ENCODE measurements at regions not wholly inside any gene's neighbourhood (a gene's known extent, or its start where the extent isn't known, plus 50 kb on each side); places are given as distances from the start of the nearest gene placed in this dataset.

DNA sequence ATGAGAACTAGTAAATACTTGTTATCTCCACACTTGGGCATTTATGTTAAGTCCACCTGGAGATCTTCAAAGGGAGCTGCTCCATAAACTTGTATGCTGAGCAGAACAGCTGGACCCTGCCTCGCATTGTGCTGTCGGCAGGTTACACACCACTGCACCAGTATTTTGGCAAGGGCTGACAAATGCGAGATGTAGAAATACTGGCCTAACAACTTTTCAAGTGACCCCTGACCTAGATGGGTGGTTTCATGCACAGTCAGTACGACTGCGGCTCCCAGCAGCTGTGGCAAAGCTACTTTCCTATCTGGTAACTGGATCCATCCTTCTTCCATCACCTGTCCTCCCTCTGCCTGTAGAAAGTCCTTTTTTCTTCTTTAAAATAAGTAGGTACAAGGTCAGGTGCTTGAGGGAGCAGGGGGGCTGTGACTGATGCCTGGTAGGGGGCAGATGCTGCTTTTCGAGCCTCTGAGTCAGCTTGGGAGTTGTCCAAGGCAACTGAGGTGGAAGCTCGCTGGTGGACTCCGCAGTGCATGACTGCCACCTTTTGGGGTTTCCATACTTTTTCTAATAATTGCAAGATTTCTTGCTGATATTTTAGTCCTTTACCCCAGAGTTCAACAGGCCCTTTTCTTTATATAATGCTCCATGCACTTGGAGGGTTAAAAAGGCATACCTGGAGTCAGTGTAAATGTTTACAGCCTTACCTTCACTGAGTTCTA, 86.8 kb downstream of the SLC25A15 start:
- no peak overlapping the region for H3K4me3 Mint-ChIP-seq (ENCODE audit: unreplicated experiment)
- intact Hi-C loops (cut with micrococcal nuclease) = no loop called here
- peaks cover 7% of the 10 kb centered on the region for H3K9me3 Mint-ChIP-seq (ENCODE audit: unreplicated experiment)
- H3K27ac Mint-ChIP-seq (ENCODE audit: low read depth, unreplicated experiment) = no peak overlapping the region
- DNase-seq (ENCODE audit: unreplicated experiment) = no peak
- no peaks in the 10 kb centered on the region for H3K4me1 Mint-ChIP-seq (ENCODE audit: insufficient read depth, unreplicated experiment)
- no peaks in the 10 kb centered on the region for H3K27me3 Mint-ChIP-seq (ENCODE audit: insufficient read depth, unreplicated experiment)
- no peaks in the 10 kb centered on the region for H3K36me3 Mint-ChIP-seq (ENCODE audit: insufficient read depth, unreplicated experiment)
- BruUV-seq (replicated peaks) = no TSS peak
- TF ChIP-seq, protein P1, sequence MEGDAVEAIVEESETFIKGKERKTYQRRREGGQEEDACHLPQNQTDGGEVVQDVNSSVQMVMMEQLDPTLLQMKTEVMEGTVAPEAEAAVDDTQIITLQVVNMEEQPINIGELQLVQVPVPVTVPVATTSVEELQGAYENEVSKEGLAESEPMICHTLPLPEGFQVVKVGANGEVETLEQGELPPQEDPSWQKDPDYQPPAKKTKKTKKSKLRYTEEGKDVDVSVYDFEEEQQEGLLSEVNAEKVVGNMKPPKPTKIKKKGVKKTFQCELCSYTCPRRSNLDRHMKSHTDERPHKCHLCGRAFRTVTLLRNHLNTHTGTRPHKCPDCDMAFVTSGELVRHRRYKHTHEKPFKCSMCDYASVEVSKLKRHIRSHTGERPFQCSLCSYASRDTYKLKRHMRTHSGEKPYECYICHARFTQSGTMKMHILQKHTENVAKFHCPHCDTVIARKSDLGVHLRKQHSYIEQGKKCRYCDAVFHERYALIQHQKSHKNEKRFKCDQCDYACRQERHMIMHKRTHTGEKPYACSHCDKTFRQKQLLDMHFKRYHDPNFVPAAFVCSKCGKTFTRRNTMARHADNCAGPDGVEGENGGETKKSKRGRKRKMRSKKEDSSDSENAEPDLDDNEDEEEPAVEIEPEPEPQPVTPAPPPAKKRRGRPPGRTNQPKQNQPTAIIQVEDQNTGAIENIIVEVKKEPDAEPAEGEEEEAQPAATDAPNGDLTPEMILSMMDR (IDR thresholded peaks at IDR 0.05; ENCODE audit: unreplicated experiment) = no peak
- CTCF ChIA-PET = no interaction called here
- POLR2A ChIA-PET = interaction anchor here (0.6 kb wide), 1 partner anchor 985 kb away, joined by 3 read pairs; no protein-coding TSS in a partner anchor

DNA sequence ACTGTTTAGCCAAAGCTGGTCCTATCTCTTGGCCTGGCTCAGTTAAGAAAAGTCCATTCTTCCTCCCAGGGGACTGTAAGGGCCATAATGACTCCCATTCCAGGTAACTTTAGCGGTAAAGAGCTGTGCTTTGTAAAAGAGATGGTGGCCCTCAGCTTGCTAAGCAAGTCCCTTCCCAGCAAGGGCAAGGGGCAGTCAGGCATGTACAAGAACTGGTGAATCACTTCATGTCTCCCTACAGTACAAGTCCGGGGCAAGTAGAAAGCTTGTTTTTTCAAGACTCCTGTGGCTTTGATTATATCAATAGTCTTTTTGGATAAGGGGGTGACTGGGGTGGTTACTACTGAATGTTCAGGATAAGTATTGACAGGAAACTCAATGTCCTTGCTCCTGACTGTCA, 88.9 kb downstream of the SLC25A15 start:
- Mint-ChIP-seq H3K27ac (ENCODE audit: low read depth, unreplicated experiment) (no peak overlapping the region), H3K36me3 (ENCODE audit: insufficient read depth, unreplicated experiment) (no peaks in the 10 kb centered on the region), H3K4me3 (ENCODE audit: unreplicated experiment) (no peak overlapping the region), H3K4me1 (ENCODE audit: insufficient read depth, unreplicated experiment) (no peaks in the 10 kb centered on the region), H3K27me3 (ENCODE audit: insufficient read depth, unreplicated experiment) (no peaks in the 10 kb centered on the region), H3K9me3 (ENCODE audit: unreplicated experiment) (peaks cover 7% of the 10 kb centered on the region)
- ChIA-PET POLR2A (no interaction called here), CTCF (interaction anchor here (0.5 kb wide), 1 partner anchor 581 kb away, joined by 3 read pairs; no protein-coding TSS in a partner anchor)
- no TSS peak for BruUV-seq (replicated peaks)
- TF ChIP-seq, protein P1 (IDR thresholded peaks at IDR 0.05; ENCODE audit: unreplicated experiment) = no peak
- intact Hi-C loops (cut with micrococcal nuclease) = no loop called here
- no peak for DNase-seq (ENCODE audit: unreplicated experiment)

DNA sequence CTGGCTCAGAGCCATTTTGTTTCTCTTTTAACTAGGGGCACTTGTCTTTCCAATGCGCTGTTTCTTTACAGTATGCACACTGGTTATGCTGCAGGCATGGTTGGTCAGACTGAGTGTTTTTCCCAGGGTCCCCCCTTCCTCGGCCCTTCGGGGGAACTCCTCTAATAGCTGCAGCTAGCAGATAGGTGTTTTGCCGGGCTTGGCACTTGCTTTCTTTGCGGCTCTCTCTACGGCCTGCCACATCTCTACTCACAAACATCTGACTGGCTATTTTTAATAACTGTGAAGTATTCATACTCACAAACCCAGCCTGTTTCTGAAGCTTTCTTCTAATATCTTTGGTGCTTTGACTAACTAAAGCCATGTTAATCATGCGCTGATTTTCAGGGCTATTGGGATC, 89.4 kb downstream of the SLC25A15 start:
- no peak overlapping the region for H3K27ac Mint-ChIP-seq (ENCODE audit: low read depth, unreplicated experiment)
- intact Hi-C loops (cut with micrococcal nuclease) = no loop called here
- H3K27me3 Mint-ChIP-seq (ENCODE audit: insufficient read depth, unreplicated experiment) = no peaks in the 10 kb centered on the region
- H3K36me3 Mint-ChIP-seq (ENCODE audit: insufficient read depth, unreplicated experiment) = no peaks in the 10 kb centered on the region
- peaks cover 7% of the 10 kb centered on the region for H3K9me3 Mint-ChIP-seq (ENCODE audit: unreplicated experiment)
- ChIA-PET POLR2A (no interaction called here), CTCF (interaction anchor here (0.5 to 0.8 kb wide), 2 partner anchors 115 to 581 kb away, joined by 3 to 4 read pairs; no protein-coding TSS in a partner anchor)
- no peaks in the 10 kb centered on the region for H3K4me1 Mint-ChIP-seq (ENCODE audit: insufficient read depth, unreplicated experiment)
- TF ChIP-seq, protein P1 (IDR thresholded peaks at IDR 0.05; ENCODE audit: unreplicated experiment) = no peak
- no TSS peak for BruUV-seq (replicated peaks)
- DNase-seq (ENCODE audit: unreplicated experiment) = no peak
- H3K4me3 Mint-ChIP-seq (ENCODE audit: unreplicated experiment) = no peak overlapping the region
